ENCODE measurements at regions not wholly inside any gene's neighbourhood (a gene's known extent, or its start where the extent isn't known, plus 50 kb on each side); places are given as distances from the start of the nearest gene placed in this dataset.

DNA sequence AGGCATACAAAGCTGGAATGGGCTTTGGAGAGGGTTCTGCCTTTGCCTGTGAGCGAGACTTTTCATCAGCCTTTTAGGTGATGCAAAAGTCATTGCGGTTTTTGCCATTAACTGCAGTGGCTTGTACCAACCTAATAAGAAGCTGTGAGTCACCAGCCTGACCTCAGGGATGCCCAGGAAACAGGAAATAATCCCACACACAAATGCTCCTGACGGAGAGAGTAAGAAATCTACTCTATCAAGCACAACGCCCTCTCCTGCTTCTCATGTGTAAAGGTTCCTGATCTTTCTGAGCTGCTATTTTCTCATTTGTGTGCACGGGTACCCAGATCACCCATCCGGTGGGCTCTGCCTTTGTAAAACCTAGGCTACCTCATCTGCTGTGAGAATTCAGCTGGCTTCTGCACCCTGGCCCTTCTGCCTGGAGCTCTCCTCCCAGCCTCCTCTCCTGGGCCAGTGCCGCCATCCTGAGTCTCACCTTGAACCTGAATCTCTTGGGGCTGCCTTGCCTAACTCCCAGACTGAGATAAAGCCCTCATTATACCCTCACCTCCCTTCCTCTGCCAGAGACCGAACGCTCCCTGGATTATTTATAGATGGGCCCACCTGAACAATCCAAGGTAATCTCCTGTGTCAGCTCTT, 299.7 kb downstream of the C16orf95 start:
- in situ Hi-C loops (cut with MboI) = no loop called here
- 47 to 48% methylated on average over 9 of the region's 9 CpGs for WGBS, 2 experiments (ENCODE audit: low coverage in 1 of 2, low lambda C conversion rate in 2 of 2, missing lambda C conversion rate in 2 of 2)
- no peaks in the 10 kb centered on the region for H3F3A ChIP-seq (ENCODE audit: insufficient read depth)
- no peak overlapping the region for H3K9ac ChIP-seq
- H3K79me2 ChIP-seq (ENCODE audit: insufficient read depth) = no peaks in the 10 kb centered on the region
- TF ChIP-seq EZH2phosphoT487 (IDR thresholded peaks at IDR 0.05; ENCODE audit: insufficient read depth, low read depth) (no peak), EZH2 (IDR thresholded peaks at IDR 0.05; ENCODE audit: insufficient read depth, poor library complexity, severe bottlenecking) (no peak)
- DNase-seq = peak; percentile 91
- H3K4me3 ChIP-seq = no peak overlapping the region
- peaks cover 29% of the 10 kb centered on the region for H3K27me3 ChIP-seq (replicated peaks; ENCODE audit: insufficient read depth)
- H3K27ac ChIP-seq = no peak overlapping the region
- no peak overlapping the region for H2AFZ ChIP-seq
- no peaks in the 10 kb centered on the region for H3K9me2 ChIP-seq (ENCODE audit: insufficient read depth)
- H3K36me3 ChIP-seq (ENCODE audit: low read depth) = no peaks in the 10 kb centered on the region
- H3K4me1 ChIP-seq (ENCODE audit: insufficient read depth) = no peaks in the 10 kb centered on the region
- no peaks in the 10 kb centered on the region for H3K9me3 ChIP-seq (ENCODE audit: low read depth)
- no peak overlapping the region for H3K4me2 ChIP-seq (ENCODE audit: unreplicated experiment)
- H4K20me1 ChIP-seq (ENCODE audit: insufficient read depth) = no peaks in the 10 kb centered on the region

DNA sequence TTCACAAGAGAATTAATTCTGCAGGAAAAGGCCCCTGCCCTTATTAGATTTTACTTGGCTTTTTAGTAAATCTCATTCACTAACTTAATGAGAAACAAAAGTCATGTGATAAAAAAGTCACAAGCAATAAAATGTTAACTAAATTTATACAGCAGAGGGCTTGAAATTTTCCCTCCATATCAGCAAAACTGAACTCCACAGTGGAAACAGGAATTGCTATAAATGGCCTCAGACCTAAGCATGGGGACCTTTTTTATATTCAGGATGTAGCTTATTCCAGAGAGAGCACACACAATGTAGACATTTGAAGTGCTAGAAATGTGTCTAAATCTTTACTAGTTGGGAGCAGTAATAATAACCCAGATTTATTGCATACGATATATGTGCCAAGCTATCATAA, 291.5 kb downstream of the C16orf95 start:
- in situ Hi-C loops (cut with MboI) = no loop called here

DNA sequence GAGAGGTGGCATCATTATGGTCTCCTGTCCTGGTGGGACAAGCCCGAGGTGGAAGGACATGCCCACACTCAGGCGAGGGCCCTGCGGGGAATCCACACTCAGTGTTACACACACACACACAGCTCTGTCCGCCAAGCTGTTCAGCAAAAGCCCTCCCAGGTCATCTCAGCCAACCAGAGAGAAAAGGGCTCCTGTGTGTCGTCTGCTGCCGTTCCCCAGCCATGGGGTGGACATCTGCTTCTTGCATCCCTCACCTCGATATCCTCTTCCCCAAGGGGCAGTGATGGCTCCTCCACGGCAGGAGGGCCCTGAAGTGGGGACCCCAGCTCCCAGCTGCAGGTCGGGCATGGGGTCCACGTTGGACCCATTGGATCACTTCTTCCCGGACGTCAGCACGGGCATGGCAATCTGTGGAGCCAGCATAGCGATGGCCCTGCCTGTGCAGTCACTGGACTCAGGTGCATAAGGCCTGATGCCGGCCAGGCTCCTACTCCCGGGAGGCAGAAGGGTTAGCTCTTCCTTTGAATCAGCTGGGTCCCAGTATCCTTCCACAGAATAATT, 290.1 kb downstream of the C16orf95 start:
- Histone ChIP-seq H3K4me1 (ENCODE audit: insufficient read depth) (no peaks in the 10 kb centered on the region), H2AFZ (no peak overlapping the region), H3K27me3 (replicated peaks; ENCODE audit: insufficient read depth) (peaks cover 86% of the 10 kb centered on the region), H4K20me1 (ENCODE audit: insufficient read depth) (no peaks in the 10 kb centered on the region), H3F3A (ENCODE audit: insufficient read depth) (no peaks in the 10 kb centered on the region), H3K79me2 (ENCODE audit: insufficient read depth) (no peaks in the 10 kb centered on the region), H3K27ac (no peak overlapping the region), H3K9ac (no peak overlapping the region), H3K9me2 (ENCODE audit: insufficient read depth) (no peaks in the 10 kb centered on the region), H3K4me2 (ENCODE audit: unreplicated experiment) (no peak overlapping the region), H3K4me3 (no peak overlapping the region), H3K36me3 (ENCODE audit: low read depth) (no peaks in the 10 kb centered on the region), H3K9me3 (ENCODE audit: low read depth) (no peaks in the 10 kb centered on the region)
- 62 to 65% methylated on average over 16 of the region's 16 CpGs for WGBS, 2 experiments (ENCODE audit: low coverage in 1 of 2, low lambda C conversion rate in 2 of 2, missing lambda C conversion rate in 2 of 2)
- DNase-seq = no peak
- TF ChIP-seq EZH2 (IDR thresholded peaks at IDR 0.05; ENCODE audit: insufficient read depth, poor library complexity, severe bottlenecking) = no peak
- in situ Hi-C loops (cut with MboI) = no loop called here

More for the DNA sequence above, 291.5 kb downstream of the C16orf95 start:
- Histone ChIP-seq H3K4me1 (ENCODE audit: insufficient read depth) (no peaks in the 10 kb centered on the region), H3K4me3 (no peak overlapping the region), H3K9me3 (ENCODE audit: low read depth) (no peaks in the 10 kb centered on the region), H3K36me3 (ENCODE audit: low read depth) (no peaks in the 10 kb centered on the region), H3K79me2 (ENCODE audit: insufficient read depth) (no peaks in the 10 kb centered on the region), H3K9me2 (ENCODE audit: insufficient read depth) (no peaks in the 10 kb centered on the region), H3K4me2 (ENCODE audit: unreplicated experiment) (no peak overlapping the region), H2AFZ (no peak overlapping the region), H3K9ac (no peak overlapping the region), H4K20me1 (ENCODE audit: insufficient read depth) (no peaks in the 10 kb centered on the region), H3F3A (ENCODE audit: insufficient read depth) (no peaks in the 10 kb centered on the region), H3K27ac (no peak overlapping the region), H3K27me3 (replicated peaks; ENCODE audit: insufficient read depth) (peaks cover 87% of the 10 kb centered on the region)
- 84 to 91% methylated on average over 1 of the region's 1 CpG for WGBS, 2 experiments (ENCODE audit: low coverage in 1 of 2, low lambda C conversion rate in 2 of 2, missing lambda C conversion rate in 2 of 2)
- TF ChIP-seq EZH2 (IDR thresholded peaks at IDR 0.05; ENCODE audit: insufficient read depth, poor library complexity, severe bottlenecking) (no peak), EZH2phosphoT487 (IDR thresholded peaks at IDR 0.05; ENCODE audit: insufficient read depth, low read depth) (no peak)
- DNase-seq = no peak

DNA sequence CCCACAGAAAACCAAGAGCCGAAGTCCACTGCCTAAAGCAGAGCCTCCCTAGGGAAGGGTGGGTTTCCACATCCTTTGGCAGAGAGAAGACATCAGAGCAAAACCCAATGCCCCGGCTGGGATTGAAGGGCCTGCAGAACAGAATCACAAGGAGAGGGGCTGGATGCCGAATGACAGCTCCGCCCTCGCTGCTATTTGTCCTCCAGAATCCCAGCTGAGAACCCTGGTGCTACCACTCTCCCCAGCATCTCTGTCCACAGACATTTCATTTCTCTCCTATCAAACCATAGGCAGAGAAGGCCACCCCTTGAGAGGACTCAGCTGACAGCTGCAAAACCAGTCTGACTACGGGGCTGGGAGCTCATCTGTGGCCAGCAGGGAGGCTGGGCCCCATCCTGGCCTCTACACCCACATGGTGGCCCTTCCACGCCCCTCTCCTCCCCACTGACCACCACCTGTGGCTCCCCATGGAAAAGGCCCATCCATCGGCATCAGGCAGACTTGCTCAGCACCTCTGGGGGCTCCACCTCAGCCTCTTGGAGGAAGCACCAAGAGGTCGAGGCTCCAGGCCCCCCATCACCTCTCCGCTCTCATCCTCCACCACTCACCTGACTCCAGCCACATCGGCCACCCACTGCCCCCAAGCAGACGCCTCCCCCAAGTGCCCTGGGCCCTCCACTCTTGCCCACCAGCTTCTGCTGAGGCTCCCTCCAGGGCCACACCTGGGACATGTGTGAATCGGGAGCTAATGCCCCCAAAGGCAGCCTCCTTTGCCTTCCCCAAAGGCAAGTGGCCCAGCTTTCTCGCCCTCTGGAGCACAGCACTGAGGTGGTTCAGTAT, 288.5 kb downstream of the C16orf95 start:
- Histone ChIP-seq H3K9me3 (ENCODE audit: low read depth) (no peaks in the 10 kb centered on the region), H3K4me1 (ENCODE audit: insufficient read depth) (no peaks in the 10 kb centered on the region), H3K27me3 (replicated peaks; ENCODE audit: insufficient read depth) (peaks cover 82% of the 10 kb centered on the region), H3K4me3 (no peak overlapping the region), H3K79me2 (ENCODE audit: insufficient read depth) (no peaks in the 10 kb centered on the region), H4K20me1 (ENCODE audit: insufficient read depth) (no peaks in the 10 kb centered on the region), H3K4me2 (ENCODE audit: unreplicated experiment) (no peak overlapping the region), H3K9me2 (ENCODE audit: insufficient read depth) (no peaks in the 10 kb centered on the region), H3K27ac (no peak overlapping the region), H3F3A (ENCODE audit: insufficient read depth) (no peaks in the 10 kb centered on the region), H2AFZ (no peak overlapping the region), H3K36me3 (ENCODE audit: low read depth) (no peaks in the 10 kb centered on the region), H3K9ac (no peak overlapping the region)
- TF ChIP-seq EZH2phosphoT487 (IDR thresholded peaks at IDR 0.05; ENCODE audit: insufficient read depth, low read depth) (no peak), EZH2 (IDR thresholded peaks at IDR 0.05; ENCODE audit: insufficient read depth, poor library complexity, severe bottlenecking) (no peak)
- whole genome bisulfite sequencing, 2 experiments (ENCODE audit: low coverage in 1 of 2, low lambda C conversion rate in 2 of 2, missing lambda C conversion rate in 2 of 2) = 57 to 64% methylated on average over 14 of the region's 14 CpGs
- in situ Hi-C loops (cut with MboI) = no loop called here
- DNase-seq = no peak

Measured in GM23248 (cell line).